ENCODE measurements at regions not wholly inside any gene's neighbourhood (a gene's known extent, or its start where the extent isn't known, plus 50 kb on each side); places are given as distances from the start of the nearest gene placed in this dataset.
A peak's percentile ranks its signal among the peaks of the same experiment; 100 is the strongest.

DNA sequence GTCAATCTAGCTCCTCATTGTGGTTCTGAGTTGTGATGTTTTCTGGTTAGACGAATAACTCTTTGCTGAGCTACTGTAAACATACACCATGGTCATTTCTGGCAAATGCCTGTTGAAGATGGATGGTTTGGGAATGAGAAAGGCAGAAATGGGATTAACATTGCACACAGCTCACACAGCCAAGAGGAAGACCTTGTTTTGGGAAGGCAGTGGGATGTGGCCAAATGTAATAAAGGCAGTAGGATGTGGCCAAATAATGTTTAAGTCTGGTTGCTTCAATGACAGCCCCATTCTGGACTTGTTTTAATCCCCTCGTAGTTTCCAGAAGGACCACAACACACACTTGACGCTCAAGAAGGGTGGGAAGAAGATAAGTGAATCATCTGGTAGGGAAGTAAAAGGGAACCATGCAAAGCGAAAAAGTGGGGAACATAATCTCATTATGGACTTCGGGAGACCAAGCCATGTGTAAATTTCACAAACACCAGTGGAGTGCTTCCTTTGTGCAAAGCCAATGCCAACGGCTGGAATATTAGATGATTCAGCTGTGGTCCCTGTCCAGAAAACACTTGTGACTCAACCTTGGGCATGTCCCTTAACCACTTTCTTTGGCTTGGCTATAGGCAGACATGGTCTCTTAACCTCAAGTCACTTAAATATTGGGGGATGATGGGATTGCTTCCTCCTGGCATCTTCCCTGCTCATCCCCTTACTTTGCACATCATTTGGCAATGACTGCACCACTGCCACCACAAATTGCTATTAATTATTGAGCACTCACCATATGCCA, 284.4 kb upstream of the CRY1 start (continued):
- TF ChIP-seq, protein P1, sequence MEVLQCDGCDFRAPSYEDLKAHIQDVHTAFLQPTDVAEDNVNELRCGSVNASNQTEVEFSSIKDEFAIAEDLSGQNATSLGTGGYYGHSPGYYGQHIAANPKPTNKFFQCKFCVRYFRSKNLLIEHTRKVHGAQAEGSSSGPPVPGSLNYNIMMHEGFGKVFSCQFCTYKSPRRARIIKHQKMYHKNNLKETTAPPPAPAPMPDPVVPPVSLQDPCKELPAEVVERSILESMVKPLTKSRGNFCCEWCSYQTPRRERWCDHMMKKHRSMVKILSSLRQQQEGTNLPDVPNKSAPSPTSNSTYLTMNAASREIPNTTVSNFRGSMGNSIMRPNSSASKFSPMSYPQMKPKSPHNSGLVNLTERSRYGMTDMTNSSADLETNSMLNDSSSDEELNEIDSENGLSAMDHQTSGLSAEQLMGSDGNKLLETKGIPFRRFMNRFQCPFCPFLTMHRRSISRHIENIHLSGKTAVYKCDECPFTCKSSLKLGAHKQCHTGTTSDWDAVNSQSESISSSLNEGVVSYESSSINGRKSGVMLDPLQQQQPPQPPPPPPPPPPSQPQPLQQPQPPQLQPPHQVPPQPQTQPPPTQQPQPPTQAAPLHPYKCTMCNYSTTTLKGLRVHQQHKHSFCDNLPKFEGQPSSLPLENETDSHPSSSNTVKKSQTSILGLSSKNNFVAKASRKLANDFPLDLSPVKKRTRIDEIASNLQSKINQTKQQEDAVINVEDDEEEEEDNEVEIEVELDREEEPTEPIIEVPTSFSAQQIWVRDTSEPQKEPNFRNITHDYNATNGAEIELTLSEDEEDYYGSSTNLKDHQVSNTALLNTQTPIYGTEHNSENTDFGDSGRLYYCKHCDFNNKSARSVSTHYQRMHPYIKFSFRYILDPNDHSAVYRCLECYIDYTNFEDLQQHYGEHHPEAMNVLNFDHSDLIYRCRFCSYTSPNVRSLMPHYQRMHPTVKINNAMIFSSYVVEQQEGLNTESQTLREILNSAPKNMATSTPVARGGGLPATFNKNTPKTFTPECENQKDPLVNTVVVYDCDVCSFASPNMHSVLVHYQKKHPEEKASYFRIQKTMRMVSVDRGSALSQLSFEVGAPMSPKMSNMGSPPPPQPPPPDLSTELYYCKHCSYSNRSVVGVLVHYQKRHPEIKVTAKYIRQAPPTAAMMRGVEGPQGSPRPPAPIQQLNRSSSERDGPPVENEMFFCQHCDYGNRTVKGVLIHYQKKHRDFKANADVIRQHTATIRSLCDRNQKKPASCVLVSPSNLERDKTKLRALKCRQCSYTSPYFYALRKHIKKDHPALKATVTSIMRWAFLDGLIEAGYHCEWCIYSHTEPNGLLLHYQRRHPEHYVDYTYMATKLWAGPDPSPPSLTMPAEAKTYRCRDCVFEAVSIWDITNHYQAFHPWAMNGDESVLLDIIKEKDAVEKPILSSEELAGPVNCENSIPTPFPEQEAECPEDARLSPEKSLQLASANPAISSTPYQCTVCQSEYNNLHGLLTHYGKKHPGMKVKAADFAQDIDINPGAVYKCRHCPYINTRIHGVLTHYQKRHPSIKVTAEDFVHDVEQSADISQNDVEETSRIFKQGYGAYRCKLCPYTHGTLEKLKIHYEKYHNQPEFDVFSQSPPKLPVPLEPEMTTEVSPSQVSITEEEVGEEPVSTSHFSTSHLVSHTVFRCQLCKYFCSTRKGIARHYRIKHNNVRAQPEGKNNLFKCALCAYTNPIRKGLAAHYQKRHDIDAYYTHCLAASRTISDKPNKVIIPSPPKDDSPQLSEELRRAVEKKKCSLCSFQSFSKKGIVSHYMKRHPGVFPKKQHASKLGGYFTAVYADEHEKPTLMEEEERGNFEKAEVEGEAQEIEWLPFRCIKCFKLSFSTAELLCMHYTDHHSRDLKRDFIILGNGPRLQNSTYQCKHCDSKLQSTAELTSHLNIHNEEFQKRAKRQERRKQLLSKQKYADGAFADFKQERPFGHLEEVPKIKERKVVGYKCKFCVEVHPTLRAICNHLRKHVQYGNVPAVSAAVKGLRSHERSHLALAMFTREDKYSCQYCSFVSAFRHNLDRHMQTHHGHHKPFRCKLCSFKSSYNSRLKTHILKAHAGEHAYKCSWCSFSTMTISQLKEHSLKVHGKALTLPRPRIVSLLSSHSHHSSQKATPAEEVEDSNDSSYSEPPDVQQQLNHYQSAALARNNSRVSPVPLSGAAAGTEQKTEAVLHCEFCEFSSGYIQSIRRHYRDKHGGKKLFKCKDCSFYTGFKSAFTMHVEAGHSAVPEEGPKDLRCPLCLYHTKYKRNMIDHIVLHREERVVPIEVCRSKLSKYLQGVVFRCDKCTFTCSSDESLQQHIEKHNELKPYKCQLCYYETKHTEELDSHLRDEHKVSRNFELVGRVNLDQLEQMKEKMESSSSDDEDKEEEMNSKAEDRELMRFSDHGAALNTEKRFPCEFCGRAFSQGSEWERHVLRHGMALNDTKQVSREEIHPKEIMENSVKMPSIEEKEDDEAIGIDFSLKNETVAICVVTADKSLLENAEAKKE (CRISPR knock-in tag; IDR thresholded peaks at IDR 0.05): no peak
- no peak for TF ChIP-seq CTCF (conservative IDR thresholded peaks at IDR 0.05; ENCODE audit: low read depth in 2 of 2)
- no peak for TF ChIP-seq JUNB (IDR thresholded peaks at IDR 0.05; ENCODE audit: unreplicated experiment)

DNA sequence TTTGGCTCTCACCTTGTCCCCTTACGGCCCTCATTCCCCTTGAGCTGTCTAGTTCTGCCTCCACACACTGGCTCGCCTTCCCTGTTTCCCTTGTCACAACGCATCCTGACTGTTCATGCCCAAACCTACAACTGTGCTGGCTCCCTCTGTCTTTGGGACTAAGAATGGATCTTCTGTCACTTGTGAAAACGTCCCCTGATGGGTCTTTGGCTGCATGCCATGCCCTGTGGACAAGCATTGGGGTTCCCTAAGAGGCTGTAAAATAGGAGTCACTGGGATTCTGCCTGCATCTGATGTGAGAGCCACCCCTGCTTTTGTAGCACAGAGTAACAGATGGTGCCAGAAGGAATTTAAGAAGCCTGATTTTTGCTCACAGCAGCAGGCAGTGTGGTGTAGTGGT, 285.3 kb upstream of the CRY1 start:
- H3F3A ChIP-seq (replicated peaks; ENCODE audit: low read depth): no peaks in the 10 kb centered on the region
- no peak overlapping the region for H3K4me3 ChIP-seq
- ATAC-seq (no peak), DNase-seq (ENCODE audit: low spot score) (no peak)
- H3K36me3 Mint-ChIP-seq (ENCODE audit: low read depth): no peaks in the 10 kb centered on the region
- no peaks in the 10 kb centered on the region for H3K27me3 ChIP-seq (ENCODE audit: insufficient read depth)
- no peaks in the 10 kb centered on the region for H4K20me1 ChIP-seq (replicated peaks; ENCODE audit: insufficient read depth)
- H3K27me3 Mint-ChIP-seq (ENCODE audit: insufficient read depth, low read depth, poor library complexity): peaks cover 3% of the 10 kb centered on the region
- no peaks in the 10 kb centered on the region for H3K36me3 ChIP-seq (ENCODE audit: insufficient read depth)
- no peak overlapping the region for H3K4me3 Mint-ChIP-seq
- no peak overlapping the region for H3K27ac Mint-ChIP-seq
- no peak overlapping the region for H3K27ac ChIP-seq (ENCODE audit: low read depth)
- H3K4me1 ChIP-seq (ENCODE audit: insufficient read depth): peaks cover 18% of the 10 kb centered on the region
- H2AFZ ChIP-seq: no peak overlapping the region
- H3K9me3 Mint-ChIP-seq: peaks cover 2% of the 10 kb centered on the region; the same call in 2 of the 3 replicates
- H3K4me2 ChIP-seq: no peak overlapping the region
- H3K4me1 Mint-ChIP-seq: peaks cover 22% of the 10 kb centered on the region
- no peaks in the 10 kb centered on the region for H3K9me2 ChIP-seq (ENCODE audit: insufficient read depth)
- H3K79me2 ChIP-seq (replicated peaks; ENCODE audit: insufficient read depth): no peaks in the 10 kb centered on the region
- 0 out of 4 replicates have a peak, but pooled peaks of 1 of the 2 experiments have one; percentile 9 for TF ChIP-seq CTCF (conservative IDR thresholded peaks at IDR 0.05; ENCODE audit: low read depth in 2 of 2)
- TF ChIP-seq, protein P2, sequence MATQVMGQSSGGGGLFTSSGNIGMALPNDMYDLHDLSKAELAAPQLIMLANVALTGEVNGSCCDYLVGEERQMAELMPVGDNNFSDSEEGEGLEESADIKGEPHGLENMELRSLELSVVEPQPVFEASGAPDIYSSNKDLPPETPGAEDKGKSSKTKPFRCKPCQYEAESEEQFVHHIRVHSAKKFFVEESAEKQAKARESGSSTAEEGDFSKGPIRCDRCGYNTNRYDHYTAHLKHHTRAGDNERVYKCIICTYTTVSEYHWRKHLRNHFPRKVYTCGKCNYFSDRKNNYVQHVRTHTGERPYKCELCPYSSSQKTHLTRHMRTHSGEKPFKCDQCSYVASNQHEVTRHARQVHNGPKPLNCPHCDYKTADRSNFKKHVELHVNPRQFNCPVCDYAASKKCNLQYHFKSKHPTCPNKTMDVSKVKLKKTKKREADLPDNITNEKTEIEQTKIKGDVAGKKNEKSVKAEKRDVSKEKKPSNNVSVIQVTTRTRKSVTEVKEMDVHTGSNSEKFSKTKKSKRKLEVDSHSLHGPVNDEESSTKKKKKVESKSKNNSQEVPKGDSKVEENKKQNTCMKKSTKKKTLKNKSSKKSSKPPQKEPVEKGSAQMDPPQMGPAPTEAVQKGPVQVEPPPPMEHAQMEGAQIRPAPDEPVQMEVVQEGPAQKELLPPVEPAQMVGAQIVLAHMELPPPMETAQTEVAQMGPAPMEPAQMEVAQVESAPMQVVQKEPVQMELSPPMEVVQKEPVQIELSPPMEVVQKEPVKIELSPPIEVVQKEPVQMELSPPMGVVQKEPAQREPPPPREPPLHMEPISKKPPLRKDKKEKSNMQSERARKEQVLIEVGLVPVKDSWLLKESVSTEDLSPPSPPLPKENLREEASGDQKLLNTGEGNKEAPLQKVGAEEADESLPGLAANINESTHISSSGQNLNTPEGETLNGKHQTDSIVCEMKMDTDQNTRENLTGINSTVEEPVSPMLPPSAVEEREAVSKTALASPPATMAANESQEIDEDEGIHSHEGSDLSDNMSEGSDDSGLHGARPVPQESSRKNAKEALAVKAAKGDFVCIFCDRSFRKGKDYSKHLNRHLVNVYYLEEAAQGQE (IDR thresholded peaks at IDR 0.05; ENCODE audit: unreplicated experiment): no peak

Data from GM23338 (cell line).